Ovary (tissue), 3 donors: ENCODE measurements at regions not wholly inside any gene's neighbourhood (a gene's known extent, or its start where the extent isn't known, plus 50 kb on each side); places are given as distances from the start of the nearest gene placed in this dataset.

Experiments
- CTCF ChIP-seq, 3 donors: fragments of 450-650 bp in 2 of 3; fragments of 200-600 bp in 1 of 3; IDR thresholded peaks; one replicate each; pipeline versions ENCODE4 v1.5.1 to v1.8.0; 2016 to 2022; ENCODE audit warnings: antibody characterized with exemption in 3 of 3, mild to moderate bottlenecking in 1 of 3
- EP300 ChIP-seq: sonication (generic); formaldehyde crosslinking; IDR thresholded peaks from one replicate; pipeline ENCODE4 v1.6.1; 2017; ENCODE audit warnings: antibody characterized with exemption
- POLR2A ChIP-seq: fragments of 450-650 bp; IDR thresholded peaks from one replicate; pipeline ENCODE4 v1.6.1; 2017; ENCODE audit warnings: antibody characterized with exemption, mild to moderate bottlenecking, moderate library complexity
- donor health status: DM: no; HTN: no; CAD: no.

DNA sequence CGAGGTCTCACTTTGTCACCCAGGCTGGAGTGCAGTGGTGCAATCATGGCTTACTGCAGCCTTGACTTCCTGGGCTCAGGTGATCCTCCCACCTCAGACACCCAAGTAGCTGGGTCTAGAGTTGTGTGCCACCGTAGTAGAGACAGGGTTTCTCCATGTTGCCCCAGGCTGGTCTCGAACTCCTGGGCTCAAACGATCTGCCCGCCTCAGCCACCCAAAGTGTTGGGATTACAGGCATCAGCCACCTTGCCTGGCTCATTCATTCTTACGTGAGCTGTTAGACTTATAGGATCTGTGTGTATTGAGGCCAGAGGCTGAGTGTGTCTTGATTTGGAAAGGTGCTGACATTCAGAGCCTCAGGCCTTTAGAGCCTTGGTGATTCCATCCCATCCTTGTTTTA, 128.1 kb downstream of the SLC25A47 start:
- no peak for TF ChIP-seq CTCF (IDR thresholded peaks at IDR 0.05)
- TF ChIP-seq POLR2A, result no peak
- TF ChIP-seq EP300, result no peak
